GM20431 (cell line): ENCODE measurements at regions not wholly inside any gene's neighbourhood (a gene's known extent, or its start where the extent isn't known, plus 50 kb on each side); places are given as distances from the start of the nearest gene placed in this dataset.
"Not testable (repeated sequence)": the region's sequence is repeated elsewhere in the genome, so short reads cannot be mapped to it uniquely, and the experiment has no call there.

Source experiments
- in situ Hi-C: fragments of 300-500 bp; cut with MseI, MboI; formaldehyde crosslinking; loops from one replicate; pipeline ENCODE4 v1.15.0; 2020; ENCODE audit warnings: low sequenced_read_pairs; ENCODE audit not compliant: unreplicated experiment

GRCh38 chr2:154507186-154507585 lies 191.3 kb upstream of the KCNJ3 start:
- in situ Hi-C loops = no loop called here

- in situ Hi-C loops = no loop called here
Measured at GRCh38 chr2:154518872-154519271, 179.6 kb upstream of the KCNJ3 start.

GRCh38 chr2:154520951-154521350 lies 177.5 kb upstream of the KCNJ3 start:
- in situ Hi-C loops = not testable (repeated sequence)

- in situ Hi-C loops = no loop called here
Measured at GRCh38 chr2:154526234-154526633, 172.3 kb upstream of the KCNJ3 start.

- in situ Hi-C loops = no loop called here
Measured at GRCh38 chr2:154527962-154528361, 170.5 kb upstream of the KCNJ3 start.

GRCh38 chr2:154532004-154532403 lies 166.5 kb upstream of the KCNJ3 start:
- in situ Hi-C loops = no loop called here

GRCh38 chr2:154532763-154533162 lies 165.7 kb upstream of the KCNJ3 start:
- in situ Hi-C loops = no loop called here

- in situ Hi-C loops = no loop called here
Measured at GRCh38 chr2:154533300-154533940, 165.1 kb upstream of the KCNJ3 start.

- in situ Hi-C loops = no loop called here
Measured at GRCh38 chr2:154537024-154537423, 161.5 kb upstream of the KCNJ3 start.

- in situ Hi-C loops = no loop called here
Measured at GRCh38 chr2:154537843-154538450, 160.5 kb upstream of the KCNJ3 start.

- in situ Hi-C loops = no loop called here
Measured at GRCh38 chr2:154546341-154546740, 152.2 kb upstream of the KCNJ3 start.

GRCh38 chr2:154549869-154550268 lies 148.6 kb upstream of the KCNJ3 start:
- in situ Hi-C loops = no loop called here

- in situ Hi-C loops = no loop called here
Measured at GRCh38 chr2:154551649-154552048, 146.8 kb upstream of the KCNJ3 start.

- in situ Hi-C loops = no loop called here
Measured at GRCh38 chr2:154554046-154554445, 144.4 kb upstream of the KCNJ3 start.

- in situ Hi-C loops = no loop called here
Measured at GRCh38 chr2:154555710-154556109, 142.8 kb upstream of the KCNJ3 start.

- in situ Hi-C loops = no loop called here
Measured at GRCh38 chr2:154556146-154556545, 142.3 kb upstream of the KCNJ3 start.

GRCh38 chr2:154556607-154557006 lies 141.9 kb upstream of the KCNJ3 start:
- in situ Hi-C loops = no loop called here

- in situ Hi-C loops = no loop called here
Measured at GRCh38 chr2:154557906-154558305, 140.6 kb upstream of the KCNJ3 start.

GRCh38 chr2:154565433-154565832 lies 133.1 kb upstream of the KCNJ3 start:
- in situ Hi-C loops = no loop called here

- in situ Hi-C loops = no loop called here
Measured at GRCh38 chr2:154568413-154568812, 130.1 kb upstream of the KCNJ3 start.

GRCh38 chr2:154570501-154570900 lies 128.0 kb upstream of the KCNJ3 start:
- in situ Hi-C loops = no loop called here

GRCh38 chr2:154576699-154577098 lies 121.8 kb upstream of the KCNJ3 start:
- in situ Hi-C loops = not testable (repeated sequence)
